Stomach (tissue), 4 donors: ENCODE measurements at regions not wholly inside any gene's neighbourhood (a gene's known extent, or its start where the extent isn't known, plus 50 kb on each side); places are given as distances from the start of the nearest gene placed in this dataset.

Experiments
- EP300 ChIP-seq: sonication (generic); formaldehyde crosslinking; IDR thresholded peaks from one replicate; pipeline ENCODE4 v1.6.1; 2017; ENCODE audit warnings: antibody characterized with exemption
- POLR2A ChIP-seq, 4 donors: fragments of 450-650 bp; IDR thresholded peaks; one replicate each; pipeline ENCODE4 v1.6.1; 2016; ENCODE audit warnings: antibody characterized with exemption in 4 of 4, control low read depth in 2 of 4, mild to moderate bottlenecking in 1 of 4, moderate library complexity in 1 of 4
- POLR2AphosphoS5 ChIP-seq, 3 donors: sonication (generic); formaldehyde crosslinking; IDR thresholded peaks; one replicate each; pipeline ENCODE4 v1.6.1; 2016; ENCODE audit warnings: antibody characterized with exemption in 3 of 3
- TF ChIP-seq, protein P1 (sequence below), 7 experiments: fragments of 450-650 bp in 4 of 7; fragments of 200-600 bp in 3 of 7; sonication (generic) in 3 of 7; IDR thresholded peaks; one replicate each; pipeline ENCODE4 v1.5.1; 2016 to 2019; ENCODE audit warnings: antibody characterized with exemption in 7 of 7, control low read depth in 2 of 7, mild to moderate bottlenecking in 1 of 7

DNA sequence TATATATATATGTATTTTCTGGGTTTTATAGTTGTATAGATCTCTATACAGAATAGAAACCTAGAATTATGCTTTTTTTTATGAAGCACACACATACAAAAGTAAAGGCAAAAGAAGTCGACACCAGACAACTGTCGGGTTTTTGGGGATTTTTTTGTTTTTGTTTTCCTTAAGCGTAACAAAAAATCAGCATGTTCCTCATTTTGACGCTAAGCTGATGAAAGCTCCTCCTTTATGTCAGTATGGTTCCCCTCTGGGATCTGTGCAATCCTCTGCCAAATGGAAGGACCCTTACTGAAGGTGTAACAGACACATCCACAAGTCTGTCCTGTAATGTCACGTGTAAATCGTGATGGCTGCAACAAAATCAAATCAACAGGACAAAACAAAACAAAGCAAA is 226.2 kb downstream of the RHOU start:
- TF ChIP-seq, protein P1, sequence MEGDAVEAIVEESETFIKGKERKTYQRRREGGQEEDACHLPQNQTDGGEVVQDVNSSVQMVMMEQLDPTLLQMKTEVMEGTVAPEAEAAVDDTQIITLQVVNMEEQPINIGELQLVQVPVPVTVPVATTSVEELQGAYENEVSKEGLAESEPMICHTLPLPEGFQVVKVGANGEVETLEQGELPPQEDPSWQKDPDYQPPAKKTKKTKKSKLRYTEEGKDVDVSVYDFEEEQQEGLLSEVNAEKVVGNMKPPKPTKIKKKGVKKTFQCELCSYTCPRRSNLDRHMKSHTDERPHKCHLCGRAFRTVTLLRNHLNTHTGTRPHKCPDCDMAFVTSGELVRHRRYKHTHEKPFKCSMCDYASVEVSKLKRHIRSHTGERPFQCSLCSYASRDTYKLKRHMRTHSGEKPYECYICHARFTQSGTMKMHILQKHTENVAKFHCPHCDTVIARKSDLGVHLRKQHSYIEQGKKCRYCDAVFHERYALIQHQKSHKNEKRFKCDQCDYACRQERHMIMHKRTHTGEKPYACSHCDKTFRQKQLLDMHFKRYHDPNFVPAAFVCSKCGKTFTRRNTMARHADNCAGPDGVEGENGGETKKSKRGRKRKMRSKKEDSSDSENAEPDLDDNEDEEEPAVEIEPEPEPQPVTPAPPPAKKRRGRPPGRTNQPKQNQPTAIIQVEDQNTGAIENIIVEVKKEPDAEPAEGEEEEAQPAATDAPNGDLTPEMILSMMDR (IDR thresholded peaks at IDR 0.05): no peak
- TF ChIP-seq POLR2AphosphoS5 (IDR thresholded peaks at IDR 0.05) (no peak), POLR2A (IDR thresholded peaks at IDR 0.05) (no peak), EP300 (no peak)
